ENCODE measurements at regions not wholly inside any gene's neighbourhood (a gene's known extent, or its start where the extent isn't known, plus 50 kb on each side); places are given as distances from the start of the nearest gene placed in this dataset.

GRCh38 chr6:48755315-48755714 lies 644.3 kb upstream of the PTCHD4 start:
- Histone ChIP-seq H3K9me3 (no peaks in the 10 kb centered on the region), H3K4me3 (no peak overlapping the region), H3K27me3 (no peaks in the 10 kb centered on the region), H3K36me3 (no peaks in the 10 kb centered on the region), H3K27ac (replicated peaks in 1 of 4) (no peak overlapping the region), H3K4me1 (no peaks in the 10 kb centered on the region)
- TF ChIP-seq POLR2A (IDR thresholded peaks at IDR 0.05; ENCODE audit: low read depth) (no peak), EP300 (IDR thresholded peaks at IDR 0.05) (no peak), CTCF (IDR thresholded peaks at IDR 0.05) (no peak), POLR2AphosphoS5 (IDR thresholded peaks at IDR 0.05) (no peak)
- 72% methylated on average over 3 of the region's 3 CpGs for WGBS
- intact Hi-C loops (cut with DNase I), result no loop called here
- no peak for DNase-seq (ENCODE audit: extremely low spot score)

GRCh38 chr6:48754641-48755040 lies 643.6 kb upstream of the PTCHD4 start:
- TF ChIP-seq EP300 (IDR thresholded peaks at IDR 0.05) (no peak), POLR2A (IDR thresholded peaks at IDR 0.05; ENCODE audit: low read depth) (no peak), CTCF (IDR thresholded peaks at IDR 0.05) (no peak), POLR2AphosphoS5 (IDR thresholded peaks at IDR 0.05) (no peak)
- intact Hi-C loops (cut with DNase I), result no loop called here

GRCh38 chr6:48750861-48751260 lies 639.9 kb upstream of the PTCHD4 start:
- no peaks in the 10 kb centered on the region for H3K9me3 ChIP-seq
- intact Hi-C loops (cut with DNase I), result no loop called here
- DNase-seq (ENCODE audit: extremely low spot score), result no peak
- no peak overlapping the region for H3K4me3 ChIP-seq
- H3K4me1 ChIP-seq, result no peaks in the 10 kb centered on the region
- no peak for TF ChIP-seq POLR2AphosphoS5 (IDR thresholded peaks at IDR 0.05)
- TF ChIP-seq POLR2A (IDR thresholded peaks at IDR 0.05; ENCODE audit: low read depth), result no peak
- no peak for TF ChIP-seq EP300 (IDR thresholded peaks at IDR 0.05)
- no peak for TF ChIP-seq CTCF (IDR thresholded peaks at IDR 0.05)
- no peak overlapping the region for H3K27ac ChIP-seq (replicated peaks in 1 of 4)
- WGBS, result 83% methylated on average over 2 of the region's 2 CpGs
- H3K27me3 ChIP-seq, result no peaks in the 10 kb centered on the region
- H3K36me3 ChIP-seq, result no peaks in the 10 kb centered on the region

More at GRCh38 chr6:48754641-48755040, 643.6 kb upstream of the PTCHD4 start:
- Histone ChIP-seq H3K27ac (replicated peaks in 1 of 4) (no peak overlapping the region), H3K4me3 (no peak overlapping the region), H3K4me1 (no peaks in the 10 kb centered on the region), H3K27me3 (no peaks in the 10 kb centered on the region), H3K9me3 (no peaks in the 10 kb centered on the region), H3K36me3 (no peaks in the 10 kb centered on the region)
- DNase-seq (ENCODE audit: extremely low spot score), result no peak
- WGBS, result 36% methylated on average over 3 of the region's 3 CpGs

GRCh38 chr6:48747471-48747870 lies 636.5 kb upstream of the PTCHD4 start:
- no peak overlapping the region for H3K27ac ChIP-seq (replicated peaks in 1 of 4)
- TF ChIP-seq POLR2AphosphoS5 (IDR thresholded peaks at IDR 0.05), result no peak
- intact Hi-C loops (cut with DNase I), result no loop called here

GRCh38 chr6:48747040-48747439 lies 636.0 kb upstream of the PTCHD4 start:
- Histone ChIP-seq H3K36me3 (no peaks in the 10 kb centered on the region), H3K27me3 (no peaks in the 10 kb centered on the region), H3K9me3 (no peaks in the 10 kb centered on the region), H3K4me1 (no peaks in the 10 kb centered on the region), H3K4me3 (no peak overlapping the region), H3K27ac (replicated peaks in 1 of 4) (no peak overlapping the region)
- intact Hi-C loops (cut with DNase I), result no loop called here
- TF ChIP-seq POLR2AphosphoS5 (IDR thresholded peaks at IDR 0.05) (no peak), EP300 (IDR thresholded peaks at IDR 0.05) (no peak), CTCF (IDR thresholded peaks at IDR 0.05) (no peak), POLR2A (IDR thresholded peaks at IDR 0.05; ENCODE audit: low read depth) (no peak)
- no peak for DNase-seq (ENCODE audit: extremely low spot score)
- WGBS, result 9% methylated on average over 2 of the region's 2 CpGs

More at GRCh38 chr6:48747471-48747870, 636.5 kb upstream of the PTCHD4 start:
- Histone ChIP-seq H3K9me3 (no peaks in the 10 kb centered on the region), H3K4me3 (no peak overlapping the region), H3K27me3 (no peaks in the 10 kb centered on the region), H3K4me1 (no peaks in the 10 kb centered on the region), H3K36me3 (no peaks in the 10 kb centered on the region)
- DNase-seq (ENCODE audit: extremely low spot score), result no peak

Data from esophagus muscularis mucosa (tissue), 4 donors.